Neural progenitor cell (in vitro differentiated cells): ENCODE measurements at regions not wholly inside any gene's neighbourhood (a gene's known extent, or its start where the extent isn't known, plus 50 kb on each side); places are given as distances from the start of the nearest gene placed in this dataset.

ENCODE experiments used
- DNase-seq: peaks from one replicate; pipeline ENCODE4 v3.0.0-alpha.2; 2016; ENCODE audit warnings: low spot score
- H2AFZ ChIP-seq: fragments of 200-600 bp; sonication (generic); replicated peaks from 2 replicates; pipeline ENCODE4 v1.6.1; 2016; ENCODE audit warnings: antibody characterized with exemption
- H3F3A ChIP-seq: fragments of 200-600 bp; sonication (generic); 2 replicates; pipeline ENCODE4 v1.6.1; 2016; ENCODE audit warnings: antibody characterized with exemption, low read depth
- H3K27ac ChIP-seq: fragments of 200-600 bp; sonication (generic); 2 replicates; pipeline ENCODE4 v1.5.1; 2016; ENCODE audit warnings: mild to moderate bottlenecking
- H3K27me3 ChIP-seq: fragments of 200-600 bp; sonication (generic); 2 replicates; pipeline ENCODE4 v1.6.1; 2016; ENCODE audit warnings: mild to moderate bottlenecking, moderate library complexity
- H3K36me3 ChIP-seq: fragments of 200-600 bp; sonication (generic); 2 replicates; pipeline ENCODE4 v1.5.1; 2016
- H3K4me1 ChIP-seq: fragments of 200-600 bp; sonication (generic); 2 replicates; pipeline ENCODE4 v1.6.1; 2016; ENCODE audit warnings: mixed run types
- H3K4me2 ChIP-seq: fragments of 200-600 bp; sonication (generic); 2 replicates; pipeline ENCODE4 v1.6.1; 2016
- H3K4me3 ChIP-seq: fragments of 200-600 bp; sonication (generic); 2 replicates; pipeline ENCODE4 v1.5.1; 2016
- H3K79me2 ChIP-seq: fragments of 200-600 bp; sonication (generic); 2 replicates; pipeline ENCODE4 v1.6.1; 2016; ENCODE audit warnings: low read depth
- H3K9ac ChIP-seq: fragments of 200-600 bp; sonication (generic); 2 replicates; pipeline ENCODE4 v1.6.1; 2016
- H3K9me3 ChIP-seq: fragments of 200-600 bp; sonication (generic); 2 replicates; pipeline ENCODE4 v1.5.1; 2016; ENCODE audit warnings: low read depth
- H4K20me1 ChIP-seq: fragments of 200-600 bp; sonication (generic); 2 replicates; pipeline ENCODE4 v1.6.1; 2016; ENCODE audit warnings: low read depth
- H3K27ac Mint-ChIP-seq: 3 replicates; pipeline ENCODE4 v1.8.0; 2021; ENCODE audit warnings: mixed read lengths
- H3K27me3 Mint-ChIP-seq: 2 replicates; pipeline ENCODE4 v1.8.0; 2022; ENCODE audit warnings: low read depth, mild to moderate bottlenecking, inconsistent platforms, moderate library complexity, mixed read lengths; ENCODE audit not compliant: insufficient read depth
- H3K36me3 Mint-ChIP-seq: 3 replicates; pipeline ENCODE4 v1.8.0; 2021; ENCODE audit warnings: mixed read lengths
- H3K4me1 Mint-ChIP-seq: 3 replicates; pipeline ENCODE4 v1.8.0; 2021; ENCODE audit warnings: mixed read lengths
- H3K4me3 Mint-ChIP-seq: 3 replicates; pipeline ENCODE4 v1.8.0; 2021; ENCODE audit warnings: mild to moderate bottlenecking, moderate library complexity, mixed read lengths
- H3K9me3 Mint-ChIP-seq: 3 replicates; pipeline ENCODE4 v1.8.0; 2020; ENCODE audit warnings: mixed read lengths
- EZH2 ChIP-seq: fragments of 200-600 bp; sonication (generic); IDR thresholded peaks from 2 replicates; pipeline ENCODE4 v1.6.1; 2017; ENCODE audit warnings: antibody characterized with exemption, mild to moderate bottlenecking, moderate library complexity
- EZH2phosphoT487 ChIP-seq: fragments of 200-600 bp; sonication (generic); IDR thresholded peaks from 2 replicates; pipeline ENCODE4 v1.6.1; 2017; ENCODE audit warnings: antibody characterized with exemption
- TF ChIP-seq, protein P1 (sequence below): fragments of 200-600 bp; sonication (generic); IDR thresholded peaks from 2 replicates; pipeline ENCODE4 v1.5.1; 2017; ENCODE audit warnings: antibody characterized with exemption, mild to moderate bottlenecking

DNA sequence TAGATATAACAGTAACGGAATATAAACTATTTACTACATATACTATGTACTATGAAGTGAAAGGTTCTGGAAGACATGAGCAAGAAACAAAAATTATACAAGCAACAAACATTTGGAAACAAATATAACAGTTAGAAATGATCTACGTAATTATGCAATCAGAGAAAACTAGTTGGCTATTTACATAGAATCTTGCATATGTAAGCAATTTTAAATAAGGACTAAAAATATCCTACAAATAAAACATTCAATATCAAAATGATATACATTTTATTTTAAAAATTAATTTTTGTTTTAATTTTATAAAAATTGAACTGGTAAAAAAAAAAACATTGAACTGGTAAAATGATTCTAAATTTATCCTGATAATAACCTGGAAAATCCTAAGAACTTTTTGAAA is 642.5 kb upstream of the PCDH10 start:
- no peak for DNase-seq
- Histone ChIP-seq H3K9ac (no peak overlapping the region), H3K4me2 (no peak overlapping the region), H3K27ac (no peak overlapping the region), H3K27me3 (no peaks in the 10 kb centered on the region), H3F3A (no peaks in the 10 kb centered on the region), H4K20me1 (peaks cover 5% of the 10 kb centered on the region), H3K79me2 (no peaks in the 10 kb centered on the region), H3K4me1 (peaks cover 4% of the 10 kb centered on the region), H3K4me3 (no peak overlapping the region), H3K9me3 (no peaks in the 10 kb centered on the region), H3K36me3 (no peaks in the 10 kb centered on the region), H2AFZ (no peak overlapping the region)
- Mint-ChIP-seq H3K4me3 (no peak overlapping the region), H3K36me3 (no peaks in the 10 kb centered on the region), H3K27ac (no peak overlapping the region), H3K4me1 (peaks cover 7% of the 10 kb centered on the region), H3K27me3 (no peaks in the 10 kb centered on the region), H3K9me3 (peaks cover 2% of the 10 kb centered on the region)
- TF ChIP-seq, protein P1, sequence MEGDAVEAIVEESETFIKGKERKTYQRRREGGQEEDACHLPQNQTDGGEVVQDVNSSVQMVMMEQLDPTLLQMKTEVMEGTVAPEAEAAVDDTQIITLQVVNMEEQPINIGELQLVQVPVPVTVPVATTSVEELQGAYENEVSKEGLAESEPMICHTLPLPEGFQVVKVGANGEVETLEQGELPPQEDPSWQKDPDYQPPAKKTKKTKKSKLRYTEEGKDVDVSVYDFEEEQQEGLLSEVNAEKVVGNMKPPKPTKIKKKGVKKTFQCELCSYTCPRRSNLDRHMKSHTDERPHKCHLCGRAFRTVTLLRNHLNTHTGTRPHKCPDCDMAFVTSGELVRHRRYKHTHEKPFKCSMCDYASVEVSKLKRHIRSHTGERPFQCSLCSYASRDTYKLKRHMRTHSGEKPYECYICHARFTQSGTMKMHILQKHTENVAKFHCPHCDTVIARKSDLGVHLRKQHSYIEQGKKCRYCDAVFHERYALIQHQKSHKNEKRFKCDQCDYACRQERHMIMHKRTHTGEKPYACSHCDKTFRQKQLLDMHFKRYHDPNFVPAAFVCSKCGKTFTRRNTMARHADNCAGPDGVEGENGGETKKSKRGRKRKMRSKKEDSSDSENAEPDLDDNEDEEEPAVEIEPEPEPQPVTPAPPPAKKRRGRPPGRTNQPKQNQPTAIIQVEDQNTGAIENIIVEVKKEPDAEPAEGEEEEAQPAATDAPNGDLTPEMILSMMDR = no peak
- no peak for TF ChIP-seq EZH2
- no peak for TF ChIP-seq EZH2phosphoT487

DNA sequence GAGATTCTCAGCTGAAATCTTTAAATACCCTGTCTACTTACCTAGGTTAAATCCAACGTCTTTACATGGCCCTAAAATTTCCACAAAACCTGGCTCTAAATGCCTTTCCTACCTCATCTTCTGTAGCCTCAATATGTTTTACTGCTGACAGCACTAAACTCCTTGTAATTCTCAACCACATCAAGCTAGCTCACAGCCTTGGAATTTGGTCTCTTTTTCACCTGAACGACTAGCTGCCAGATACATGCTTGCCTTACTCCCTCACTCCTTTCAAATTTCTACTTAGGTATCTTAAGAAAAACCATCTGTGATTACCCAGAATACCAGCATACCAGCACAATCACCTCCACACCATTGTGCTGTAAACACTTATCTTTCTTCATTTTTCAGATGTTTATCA is 635.6 kb upstream of the PCDH10 start:
- H3K4me3 Mint-ChIP-seq = no peak overlapping the region
- H3K27me3 Mint-ChIP-seq = peaks cover 2% of the 10 kb centered on the region
- H2AFZ ChIP-seq = no peak overlapping the region
- H3K9me3 ChIP-seq = no peaks in the 10 kb centered on the region
- no peaks in the 10 kb centered on the region for H3K36me3 Mint-ChIP-seq
- H3K27me3 ChIP-seq = no peaks in the 10 kb centered on the region
- H3F3A ChIP-seq = no peaks in the 10 kb centered on the region
- peaks cover 4% of the 10 kb centered on the region for H3K4me1 ChIP-seq
- H3K27ac Mint-ChIP-seq = no peak overlapping the region
- DNase-seq = no peak
- H3K9me3 Mint-ChIP-seq = peaks cover 3% of the 10 kb centered on the region
- no peaks in the 10 kb centered on the region for H3K79me2 ChIP-seq
- TF ChIP-seq EZH2phosphoT487 (no peak), EZH2 (no peak)
- TF ChIP-seq, protein P1 = no peak
- H3K4me1 Mint-ChIP-seq = peaks cover 8% of the 10 kb centered on the region
- H3K36me3 ChIP-seq = no peaks in the 10 kb centered on the region
- H3K27ac ChIP-seq = no peak overlapping the region
- no peak overlapping the region for H3K9ac ChIP-seq
- no peak overlapping the region for H3K4me3 ChIP-seq
- H3K4me2 ChIP-seq = no peak overlapping the region
- peaks cover 5% of the 10 kb centered on the region for H4K20me1 ChIP-seq

DNA sequence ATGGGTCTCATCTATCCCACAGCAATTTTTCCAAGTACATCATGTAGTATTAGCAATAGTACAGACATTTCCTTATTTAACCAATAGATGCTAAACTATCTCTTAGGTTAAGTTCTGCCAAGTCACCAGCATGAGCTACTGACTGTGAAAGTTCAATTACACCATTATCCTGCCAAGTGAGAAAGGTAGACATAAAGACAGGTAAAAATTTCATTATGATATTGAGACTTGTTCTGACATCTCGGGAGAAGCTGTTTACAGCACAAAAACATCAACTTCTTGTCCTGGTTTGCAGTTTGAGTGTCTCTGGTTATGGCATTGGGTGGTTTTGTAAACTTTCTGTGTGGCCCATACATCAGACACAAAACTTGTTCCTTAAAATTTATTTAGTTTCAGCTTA is 622.4 kb upstream of the PCDH10 start:
- Histone ChIP-seq H4K20me1 (no peaks in the 10 kb centered on the region), H3K27me3 (no peaks in the 10 kb centered on the region), H3K4me3 (no peak overlapping the region), H3K79me2 (no peaks in the 10 kb centered on the region), H3K36me3 (no peaks in the 10 kb centered on the region), H3K9me3 (no peaks in the 10 kb centered on the region), H3K4me1 (no peaks in the 10 kb centered on the region), H3K4me2 (no peak overlapping the region), H2AFZ (no peak overlapping the region), H3K9ac (no peak overlapping the region), H3F3A (no peaks in the 10 kb centered on the region), H3K27ac (no peak overlapping the region)
- H3K27ac Mint-ChIP-seq = no peak overlapping the region
- H3K36me3 Mint-ChIP-seq = no peaks in the 10 kb centered on the region
- no peak overlapping the region for H3K4me3 Mint-ChIP-seq
- DNase-seq = no peak
- H3K4me1 Mint-ChIP-seq = no peaks in the 10 kb centered on the region
- H3K9me3 Mint-ChIP-seq = no peaks in the 10 kb centered on the region
- TF ChIP-seq EZH2phosphoT487 = no peak
- TF ChIP-seq EZH2 = no peak
- TF ChIP-seq, protein P1 = no peak
- peaks cover 2% of the 10 kb centered on the region for H3K27me3 Mint-ChIP-seq
